ENCODE measurements at regions not wholly inside any gene's neighbourhood (a gene's known extent, or its start where the extent isn't known, plus 50 kb on each side); places are given as distances from the start of the nearest gene placed in this dataset.
"Not testable (repeated sequence)": the region's sequence is repeated elsewhere in the genome, so short reads cannot be mapped to it uniquely, and the experiment has no call there.

GRCh38 chr18:60200558-60200957, 172.0 kb downstream of the MC4R start:
- no peak for DNase-seq

GRCh38 chr18:60199505-60199904, 173.1 kb downstream of the MC4R start:
- DNase-seq: no peak

- DNase-seq: no peak
These were observed 174.7 kb downstream of the MC4R start for GRCh38 chr18:60197671-60198462.

- DNase-seq: no peak
These were observed 175.6 kb downstream of the MC4R start for GRCh38 chr18:60196836-60197606.

GRCh38 chr18:60193780-60194179, 178.8 kb downstream of the MC4R start:
- DNase-seq: no peak

- no peak for DNase-seq
These were observed 180.6 kb downstream of the MC4R start for GRCh38 chr18:60191926-60192325.

GRCh38 chr18:60189856-60190255, 182.7 kb downstream of the MC4R start:
- DNase-seq: no peak

- no peak for DNase-seq
These were observed 183.6 kb downstream of the MC4R start for GRCh38 chr18:60188958-60189357.

- DNase-seq: no peak
These were observed 190.4 kb downstream of the MC4R start for GRCh38 chr18:60182223-60182622.

GRCh38 chr18:60180671-60181070, 191.9 kb downstream of the MC4R start:
- no peak for DNase-seq

GRCh38 chr18:60178224-60178623, 194.4 kb downstream of the MC4R start:
- DNase-seq: not testable (repeated sequence)

GRCh38 chr18:60176259-60176658, 196.3 kb downstream of the MC4R start:
- DNase-seq: no peak

GRCh38 chr18:60174832-60175231, 197.7 kb downstream of the MC4R start:
- DNase-seq: no peak

- no peak for DNase-seq
These were observed 200.5 kb downstream of the MC4R start for GRCh38 chr18:60172030-60172429.

- DNase-seq: no peak
These were observed 209.0 kb downstream of the MC4R start for GRCh38 chr18:60163622-60164021.

- DNase-seq: no peak
These were observed 210.2 kb downstream of the MC4R start for GRCh38 chr18:60162388-60162787.

- no peak for DNase-seq
These were observed 214.8 kb downstream of the MC4R start for GRCh38 chr18:60157810-60158209.

GRCh38 chr18:60153376-60153775, 219.2 kb downstream of the MC4R start:
- DNase-seq: no peak

- DNase-seq: no peak
These were observed 223.3 kb downstream of the MC4R start for GRCh38 chr18:60149316-60149715.

- DNase-seq: no peak
These were observed 225.3 kb downstream of the MC4R start for GRCh38 chr18:60147323-60147722.

- no peak for DNase-seq
These were observed 226.2 kb downstream of the MC4R start for GRCh38 chr18:60146220-60146960.

- DNase-seq: no peak
These were observed 226.8 kb downstream of the MC4R start for GRCh38 chr18:60145776-60146175.

- DNase-seq: no peak
These were observed 235.0 kb downstream of the PMAIP1 start for GRCh38 chr18:60134806-60135205.

- no peak for DNase-seq
These were observed 230.5 kb downstream of the PMAIP1 start for GRCh38 chr18:60130284-60130683.

All from GOT3 (cell line).